Nucleus accumbens (tissue), 56 donors: ENCODE measurements at regions not wholly inside any gene's neighbourhood (a gene's known extent, or its start where the extent isn't known, plus 50 kb on each side); places are given as distances from the start of the nearest gene placed in this dataset.
"Not testable (repeated sequence)": the region's sequence is repeated elsewhere in the genome, so short reads cannot be mapped to it uniquely, and the experiment has no call there.

Experiments
- DNase-seq, 56 donors: peaks; one replicate each; lab custom pipeline; 2025; lab: John Stamatoyannopoulos, UW

- DNase-seq: no peak
Measured at GRCh38 chr9:26513730-26514129, 378.9 kb downstream of the CAAP1 start.

GRCh38 chr9:26510137-26510536, 382.5 kb downstream of the CAAP1 start:
- no peak for DNase-seq

GRCh38 chr9:26508897-26509296, 383.7 kb downstream of the CAAP1 start:
- no peak for DNase-seq

- no peak for DNase-seq
Measured at GRCh38 chr9:26504057-26504456, 388.5 kb downstream of the CAAP1 start.

- DNase-seq: peak in 3 of 56 donors; percentile 3 to 14 (median 7)
Measured at GRCh38 chr9:26502311-26502710, 390.3 kb downstream of the CAAP1 start.

GRCh38 chr9:26500471-26500870, 392.1 kb downstream of the CAAP1 start:
- DNase-seq: no peak

GRCh38 chr9:26492608-26493521, 399.7 kb downstream of the CAAP1 start:
- not testable (repeated sequence) for DNase-seq

- not testable (repeated sequence) for DNase-seq
Measured at GRCh38 chr9:26491922-26492607, 400.5 kb downstream of the CAAP1 start.

- DNase-seq: no peak
Measured at GRCh38 chr9:26483991-26484390, 408.6 kb downstream of the CAAP1 start.

GRCh38 chr9:26477963-26478362, 414.6 kb downstream of the CAAP1 start:
- DNase-seq: no peak

GRCh38 chr9:26471261-26471660, 421.3 kb downstream of the CAAP1 start:
- peak in 2 of 56 donors; percentile 9 to 21 for DNase-seq

GRCh38 chr9:26470284-26470683, 422.3 kb downstream of the CAAP1 start:
- no peak for DNase-seq

GRCh38 chr9:26463837-26464236, 428.8 kb downstream of the CAAP1 start:
- no peak for DNase-seq

GRCh38 chr9:26462751-26463150, 429.9 kb downstream of the CAAP1 start:
- no peak for DNase-seq

- no peak for DNase-seq
Measured at GRCh38 chr9:26462213-26462612, 430.4 kb downstream of the CAAP1 start.

GRCh38 chr9:26460624-26461023, 432.0 kb downstream of the CAAP1 start:
- DNase-seq: no peak

- DNase-seq: no peak
Measured at GRCh38 chr9:26459959-26460358, 432.6 kb downstream of the CAAP1 start.

- no peak for DNase-seq
Measured at GRCh38 chr9:26458054-26458453, 434.5 kb downstream of the CAAP1 start.

GRCh38 chr9:26457151-26457550, 435.5 kb downstream of the CAAP1 start:
- DNase-seq: no peak

GRCh38 chr9:26439061-26439624, 453.5 kb downstream of the CAAP1 start:
- DNase-seq: no peak

- DNase-seq: peak in 3 of 56 donors; percentile 2 to 34 (median 4)
Measured at GRCh38 chr9:26437056-26437711, 455.4 kb downstream of the CAAP1 start.
